A204.1 (cell line): ENCODE measurements at regions not wholly inside any gene's neighbourhood (a gene's known extent, or its start where the extent isn't known, plus 50 kb on each side); places are given as distances from the start of the nearest gene placed in this dataset.
A peak's percentile ranks its signal among the peaks of the same experiment; 100 is the strongest.

Source experiments
- FAIRE-seq: peaks from 2 replicates; lab custom pipeline; 2012; peaks lifted over from hg19 to GRCh38; lab: Jason Lieb, UNC

DNA sequence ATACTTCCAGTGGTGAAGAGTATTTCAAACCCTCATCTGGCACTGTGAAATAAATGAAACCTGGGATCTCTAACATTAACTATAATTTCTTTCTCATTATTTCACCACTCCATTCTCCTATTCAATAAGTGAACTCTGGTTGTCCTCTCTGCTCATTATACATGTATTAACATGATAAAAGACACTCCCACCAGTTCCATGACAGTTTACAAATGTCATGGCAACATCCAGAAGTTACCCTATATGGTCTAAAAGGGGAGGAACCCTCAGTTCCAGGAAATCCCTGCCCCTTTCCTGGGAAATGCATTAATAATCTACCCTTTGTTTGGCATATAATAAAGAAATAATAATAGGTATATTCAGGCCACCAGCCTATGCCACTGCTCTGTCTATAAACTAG is 62.7 kb upstream of the BRINP3 start:
- no peak for FAIRE-seq

DNA sequence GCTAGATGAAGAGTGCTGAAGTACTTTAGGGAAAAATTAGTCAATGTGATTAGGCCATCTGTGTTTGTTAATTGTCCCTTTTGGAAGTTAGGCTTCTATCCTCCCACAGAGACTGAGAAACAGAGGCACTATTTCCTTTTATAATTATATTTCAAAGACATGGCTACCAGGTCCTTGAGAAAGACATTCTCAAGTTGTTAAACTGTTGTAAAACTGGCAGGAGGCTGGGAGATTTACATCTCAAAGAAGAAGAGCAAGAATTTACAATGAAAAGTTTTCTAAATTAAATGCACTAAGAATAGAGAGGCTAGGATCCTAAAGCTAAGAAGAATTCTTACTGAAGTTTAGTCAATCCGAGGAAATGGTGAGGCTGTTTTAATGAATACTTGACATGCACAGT is 74.0 kb upstream of the BRINP3 start:
- FAIRE-seq = no peak

DNA sequence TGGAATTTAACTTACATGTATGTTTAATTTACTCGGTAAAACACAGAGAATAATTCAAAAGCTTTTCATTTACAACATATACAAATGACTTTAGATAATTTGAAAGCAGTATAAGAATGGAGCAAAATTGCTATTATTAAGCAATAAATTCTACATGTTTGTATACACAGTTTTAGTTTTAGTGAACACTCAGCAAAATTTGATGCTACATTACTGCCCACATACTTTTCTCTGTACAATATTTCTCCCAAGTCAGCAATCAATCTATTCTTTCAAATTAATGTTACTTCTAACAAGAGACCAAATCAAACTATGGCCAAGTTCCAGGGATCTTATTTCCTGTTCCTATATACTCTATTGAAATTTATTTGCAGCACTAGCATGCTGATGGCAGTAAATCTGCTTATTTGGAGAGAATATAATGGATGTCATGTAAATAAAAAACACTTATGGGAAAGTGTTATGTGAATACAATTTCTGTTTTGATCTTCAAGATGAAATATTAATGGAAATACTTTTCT is 82.6 kb upstream of the BRINP3 start:
- no peak for FAIRE-seq

DNA sequence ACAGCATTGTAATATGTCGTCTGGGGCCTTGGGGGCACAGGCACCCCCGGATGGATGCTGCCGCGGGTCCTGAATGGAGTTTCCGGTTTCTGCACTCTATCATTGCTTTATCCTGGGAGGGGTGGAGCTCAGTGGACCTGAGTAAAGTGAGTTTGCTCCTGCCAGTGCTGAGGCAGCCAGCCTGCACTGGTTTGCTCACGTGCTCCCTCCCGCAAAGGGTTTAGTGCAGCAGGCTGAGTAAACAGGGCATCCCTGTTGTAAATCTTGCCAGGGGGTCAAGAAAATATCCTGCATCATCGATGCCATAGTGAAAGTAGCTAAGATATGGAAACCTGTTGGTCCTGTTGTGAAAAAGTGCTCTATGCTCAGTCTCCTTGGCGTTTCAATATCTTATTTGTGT is 85.6 kb upstream of the BRINP3 start:
- no peak for FAIRE-seq

DNA sequence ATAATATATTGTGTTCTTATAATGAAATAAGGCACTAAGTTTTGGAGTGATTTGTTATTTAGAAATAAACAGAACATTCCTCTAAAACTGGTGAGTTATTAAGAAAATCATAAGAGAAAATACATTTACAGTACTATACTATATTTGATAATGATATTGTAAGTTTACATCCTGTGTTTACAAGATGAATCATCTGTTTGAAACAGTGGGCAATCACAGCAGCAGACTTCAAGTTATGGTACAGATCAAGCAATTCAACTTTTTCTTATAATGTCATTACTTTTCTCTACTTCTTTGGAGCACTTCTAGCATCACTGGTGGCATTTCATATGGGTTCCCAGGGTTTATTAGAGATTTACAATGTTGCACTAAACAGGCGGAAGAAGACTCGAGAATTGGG is 86.5 kb upstream of the BRINP3 start:
- no peak for FAIRE-seq

DNA sequence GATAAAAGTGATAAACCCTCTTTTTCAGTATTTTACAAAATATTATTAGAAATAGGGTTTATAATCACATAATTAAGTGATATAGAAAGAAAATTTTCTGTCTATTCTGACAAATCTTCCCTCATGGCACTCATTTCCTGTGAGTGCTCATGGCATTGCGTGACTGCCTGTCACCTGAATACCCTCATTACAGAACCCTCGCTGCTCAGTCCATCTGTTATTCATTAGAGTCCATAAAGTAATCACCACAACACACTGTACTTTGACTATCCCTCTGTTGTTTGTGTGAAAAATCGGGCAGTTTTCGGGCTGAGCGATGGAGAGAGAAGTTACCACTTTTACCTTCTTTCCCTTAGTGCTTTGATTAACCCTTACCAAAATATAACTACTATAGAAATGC is 100.4 kb upstream of the BRINP3 start:
- FAIRE-seq = no peak

DNA sequence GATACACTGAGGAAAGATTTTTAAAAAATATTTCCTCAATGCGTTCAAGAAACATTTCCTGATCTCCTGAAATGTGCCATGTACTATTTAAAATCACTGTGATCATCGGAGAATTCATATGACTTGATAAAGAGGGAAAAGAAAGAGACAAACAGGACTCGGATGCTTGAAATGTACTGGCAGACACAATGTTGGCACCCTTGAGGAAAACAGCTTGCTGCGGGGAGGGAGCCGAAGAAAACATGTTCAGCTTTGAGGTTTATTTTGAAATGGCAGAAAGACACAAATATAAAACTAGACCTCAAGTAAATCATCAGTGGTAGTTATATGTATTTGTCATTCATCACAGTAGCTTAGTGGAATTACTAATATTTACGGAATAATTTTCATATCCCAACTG is 100.9 kb upstream of the BRINP3 start:
- FAIRE-seq = no peak

DNA sequence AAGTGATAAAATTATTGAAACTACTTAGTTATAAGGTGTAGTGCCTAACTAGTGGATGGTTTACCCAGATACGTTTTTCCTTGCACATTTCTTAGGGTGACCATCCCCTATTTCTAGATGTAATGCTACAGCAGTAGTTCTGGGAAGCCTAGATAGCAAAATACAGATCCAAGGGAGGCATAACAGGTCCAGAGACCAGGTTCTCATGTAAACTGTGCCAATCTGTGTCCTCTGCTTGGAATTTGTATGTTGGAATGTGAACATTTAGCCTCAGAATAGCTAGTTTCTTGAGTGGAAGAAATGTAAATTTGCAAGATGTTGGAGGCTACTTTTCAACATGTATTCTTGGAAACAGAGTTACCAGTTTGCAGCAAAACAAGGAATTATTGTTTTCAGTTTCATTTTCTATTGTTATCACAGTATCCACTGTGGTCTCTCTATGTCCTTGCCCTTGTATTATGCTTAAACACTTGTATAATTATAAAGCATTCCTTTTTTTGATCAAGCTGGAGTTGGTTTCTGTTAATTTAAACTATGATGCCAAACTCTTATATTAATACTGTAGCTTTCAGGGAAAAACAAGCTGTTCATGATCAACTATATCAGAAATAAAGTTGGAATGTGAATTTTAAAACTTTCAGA is 102.0 kb upstream of the BRINP3 start:
- FAIRE-seq = no peak

DNA sequence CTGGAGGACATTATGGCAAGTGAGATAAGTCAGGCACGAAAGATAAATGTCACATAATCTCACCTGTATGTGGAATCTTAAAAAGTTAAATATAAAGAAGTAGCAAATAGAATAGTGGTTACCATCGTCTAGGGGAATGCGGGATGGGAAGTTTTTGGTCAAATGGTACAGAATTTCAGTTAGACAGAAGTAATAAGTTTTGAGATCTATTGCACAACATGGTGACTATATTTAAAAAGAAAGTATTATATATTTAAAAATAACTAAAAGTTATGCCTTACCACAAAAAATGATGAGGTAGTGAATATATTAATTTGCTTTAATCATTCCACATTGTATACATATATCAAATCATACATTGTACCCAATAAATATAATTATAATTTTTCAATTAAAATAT is 106.2 kb upstream of the BRINP3 start:
- peak; percentile 97 for FAIRE-seq

DNA sequence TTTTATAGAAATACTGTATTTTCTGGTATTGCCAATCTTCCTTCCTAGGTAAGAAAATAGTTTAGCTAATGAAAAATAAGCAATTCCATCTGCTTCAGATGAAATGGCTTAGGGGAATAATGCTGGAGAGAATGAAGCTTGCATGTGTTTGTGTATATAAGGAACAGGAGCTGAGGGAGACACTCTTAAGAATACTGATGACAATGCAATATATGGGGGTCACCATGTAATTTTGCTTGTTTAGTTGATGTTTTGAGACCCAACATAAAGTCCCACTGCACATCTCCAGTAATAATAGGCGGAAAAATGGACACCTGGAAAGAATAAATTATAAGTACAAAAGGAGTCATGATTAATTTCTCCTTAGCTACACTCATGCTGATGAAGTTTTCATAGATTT is 110.8 kb upstream of the BRINP3 start:
- no peak for FAIRE-seq

DNA sequence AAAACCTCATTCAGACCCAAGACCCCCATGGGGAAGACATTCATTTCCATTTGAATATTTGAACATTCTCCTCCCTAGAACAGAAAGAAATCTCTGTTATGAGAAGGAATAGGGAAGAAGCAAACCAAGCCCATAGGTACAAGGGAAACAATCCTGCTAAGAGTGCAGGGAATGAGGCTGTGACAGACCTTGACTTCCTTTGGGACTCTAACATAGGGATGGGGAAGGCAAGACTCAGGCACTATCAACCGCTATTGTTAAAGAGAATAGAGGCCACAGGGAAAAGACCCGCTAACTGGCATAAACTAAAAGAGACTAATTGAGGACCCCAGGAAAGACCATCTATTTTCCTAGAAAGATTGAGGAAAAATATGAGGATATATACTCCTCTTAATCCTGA is 117.8 kb upstream of the BRINP3 start:
- no peak for FAIRE-seq

DNA sequence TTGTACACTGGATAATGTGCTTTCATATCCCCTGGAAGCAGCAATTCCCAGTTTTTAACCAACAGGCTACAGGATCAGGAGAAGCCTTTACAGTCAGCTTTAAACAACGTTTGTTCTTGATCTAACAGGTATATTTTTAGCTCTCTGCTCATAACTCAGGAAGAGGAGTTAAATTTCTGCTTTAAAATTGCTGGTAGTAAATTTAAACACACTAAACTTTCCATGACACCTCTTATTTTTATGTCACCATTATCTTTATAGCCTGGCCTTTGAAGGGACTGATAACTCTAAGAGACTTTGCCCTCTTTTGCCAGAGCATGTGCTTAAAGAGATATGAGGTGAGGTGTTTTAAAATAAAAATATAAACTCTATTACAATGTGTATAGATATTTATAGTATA is 119.6 kb upstream of the BRINP3 start:
- FAIRE-seq = no peak

DNA sequence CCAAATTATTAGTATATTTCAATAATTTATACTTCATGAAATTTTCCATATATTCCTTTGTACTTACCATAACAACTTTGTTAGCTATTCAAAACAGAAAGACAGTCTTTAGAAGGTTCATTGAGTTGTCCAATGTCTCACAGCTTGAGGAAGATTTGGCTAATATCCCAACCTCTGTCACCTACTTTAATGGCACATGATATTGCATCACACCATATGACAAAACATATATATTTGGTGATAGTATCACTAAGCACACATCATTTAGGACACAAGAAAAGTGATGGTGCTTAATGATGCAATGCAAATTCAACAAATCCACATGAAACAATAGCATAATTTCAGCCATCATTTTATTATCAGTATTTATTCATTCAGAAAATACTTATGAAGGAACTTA is 122.0 kb upstream of the BRINP3 start:
- FAIRE-seq = no peak

DNA sequence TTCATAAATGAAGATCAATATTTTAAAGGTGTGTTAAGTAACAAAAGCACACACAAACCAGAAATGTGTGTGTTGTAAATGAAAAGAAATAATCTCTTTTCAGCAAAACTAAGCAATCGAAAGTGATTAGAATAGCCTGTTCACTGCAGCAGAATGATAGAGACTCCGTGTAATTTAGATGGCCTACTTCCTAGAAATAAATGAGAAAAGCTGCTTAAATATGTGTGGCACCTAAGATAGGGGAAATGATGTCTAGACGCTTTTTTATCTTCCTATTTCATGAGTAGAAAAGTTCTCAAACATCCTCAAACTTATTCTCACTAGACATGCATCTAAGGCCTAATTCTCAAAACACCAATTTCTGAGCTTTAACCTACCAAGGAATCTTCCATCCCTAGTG is 124.7 kb upstream of the BRINP3 start:
- no peak for FAIRE-seq

DNA sequence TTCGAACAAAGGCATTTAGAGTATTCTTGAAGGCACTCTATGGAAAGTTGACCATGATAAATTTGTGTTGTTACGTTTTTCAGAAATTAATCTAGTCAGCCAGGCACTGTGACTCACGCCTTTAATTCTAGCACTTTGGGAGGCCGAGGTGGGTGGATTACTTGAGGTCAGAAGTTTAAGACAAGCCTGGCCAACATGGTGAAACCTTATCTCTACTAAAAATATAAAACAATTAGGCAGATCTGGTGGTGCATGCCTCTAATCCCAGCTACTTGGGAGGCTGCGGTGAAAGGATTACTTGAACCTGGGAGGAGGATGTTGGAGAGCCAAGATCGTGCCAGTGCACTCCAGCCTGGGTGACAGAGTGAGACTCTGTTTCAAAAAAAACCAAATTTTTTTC is 130.6 kb upstream of the BRINP3 start:
- no peak for FAIRE-seq

DNA sequence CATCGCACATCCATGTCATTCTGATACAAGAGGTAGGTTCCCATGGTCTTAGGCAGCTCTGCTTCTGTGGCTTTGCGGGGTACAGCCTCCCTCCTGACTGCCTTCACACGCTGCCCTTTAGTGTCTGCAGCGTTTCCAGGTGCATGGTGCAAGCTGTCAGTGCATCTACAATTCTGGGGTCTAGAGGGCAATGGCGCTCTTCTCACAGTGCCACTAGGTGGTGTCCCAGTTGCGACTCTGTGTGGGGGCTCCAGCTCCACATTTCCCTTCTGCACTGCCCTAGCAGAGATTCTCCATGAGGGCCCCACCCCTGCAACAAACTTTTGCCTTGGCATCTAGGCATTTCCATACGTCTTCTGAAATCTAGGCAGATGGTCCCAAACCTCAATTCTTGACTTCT is 138.2 kb upstream of the BRINP3 start:
- no peak for FAIRE-seq

DNA sequence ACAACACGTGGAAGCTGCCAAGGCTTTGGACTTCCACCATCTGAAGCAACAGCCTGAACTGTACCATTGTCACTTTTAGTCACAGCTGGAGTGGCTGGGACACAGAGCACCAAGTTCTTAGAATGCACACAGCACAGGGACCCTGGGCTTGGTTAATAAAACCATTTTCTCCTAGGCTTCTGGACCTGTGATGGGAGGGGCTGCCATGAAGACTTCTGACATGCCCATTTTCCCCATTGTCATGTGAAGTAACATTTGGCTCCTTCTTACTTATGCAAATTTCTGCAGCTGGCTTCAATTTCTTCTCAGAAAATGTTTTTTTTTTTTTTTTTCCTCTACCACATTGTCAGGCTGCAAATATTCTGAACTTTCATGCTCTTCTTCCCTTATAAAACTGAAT is 138.6 kb upstream of the BRINP3 start:
- FAIRE-seq = no peak

DNA sequence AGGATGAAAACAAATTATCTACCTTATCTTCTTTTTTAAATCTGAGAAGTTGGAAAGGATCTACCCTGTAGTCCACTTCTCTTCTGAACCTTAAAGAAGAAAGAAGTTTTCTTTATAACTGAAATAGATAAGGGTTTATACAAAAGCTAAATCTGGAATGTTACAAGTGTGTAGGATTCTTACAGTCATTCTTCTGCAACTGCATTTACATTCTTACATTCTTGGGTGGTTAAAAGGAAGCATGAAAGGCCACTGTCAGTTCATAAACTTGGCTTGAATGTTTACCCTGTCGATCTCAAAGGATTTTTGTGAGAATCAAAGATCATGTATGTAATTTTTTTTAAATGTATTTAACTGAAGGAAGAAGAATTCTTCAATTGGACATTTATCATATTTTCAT is 142.1 kb upstream of the BRINP3 start:
- no peak for FAIRE-seq

DNA sequence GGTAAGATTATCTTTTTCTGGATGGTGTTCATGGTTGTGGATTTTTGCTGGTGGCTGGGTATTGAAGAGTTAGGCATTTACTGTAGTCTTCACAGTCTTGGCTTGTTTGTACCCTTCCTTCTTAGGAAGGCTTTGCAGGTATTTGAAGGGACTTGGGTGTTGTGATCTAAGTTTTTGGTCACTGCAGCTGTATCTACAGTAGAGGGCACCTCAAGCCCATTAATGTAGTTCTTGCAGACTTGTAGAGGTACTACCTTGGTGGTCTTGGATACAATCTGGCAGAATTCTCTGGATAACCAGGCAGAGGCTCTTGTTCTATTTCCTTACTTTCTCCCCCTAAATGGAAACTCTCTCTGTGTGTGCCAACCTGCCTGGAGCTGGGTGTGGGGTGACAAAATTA is 155.8 kb upstream of the BRINP3 start:
- FAIRE-seq = no peak

DNA sequence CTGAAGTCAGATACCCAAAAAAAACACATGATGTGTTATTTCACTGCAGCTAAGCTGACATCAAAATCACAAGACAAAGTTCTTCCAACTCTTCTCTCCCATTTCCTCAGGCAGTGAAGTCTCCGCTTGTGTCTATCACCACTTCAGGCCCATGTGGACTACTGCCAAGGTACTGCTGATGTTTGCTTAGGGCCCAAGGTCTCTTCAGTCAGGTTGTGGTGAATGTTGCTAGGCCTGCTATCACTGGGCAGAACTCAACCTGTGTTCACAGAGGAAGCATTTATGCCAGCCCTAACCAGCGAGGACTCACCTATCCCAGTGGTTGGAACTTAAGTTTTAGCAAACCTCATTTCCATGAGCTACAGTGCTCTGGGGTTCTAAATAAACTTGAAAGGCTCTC is 156.5 kb upstream of the BRINP3 start:
- no peak for FAIRE-seq

DNA sequence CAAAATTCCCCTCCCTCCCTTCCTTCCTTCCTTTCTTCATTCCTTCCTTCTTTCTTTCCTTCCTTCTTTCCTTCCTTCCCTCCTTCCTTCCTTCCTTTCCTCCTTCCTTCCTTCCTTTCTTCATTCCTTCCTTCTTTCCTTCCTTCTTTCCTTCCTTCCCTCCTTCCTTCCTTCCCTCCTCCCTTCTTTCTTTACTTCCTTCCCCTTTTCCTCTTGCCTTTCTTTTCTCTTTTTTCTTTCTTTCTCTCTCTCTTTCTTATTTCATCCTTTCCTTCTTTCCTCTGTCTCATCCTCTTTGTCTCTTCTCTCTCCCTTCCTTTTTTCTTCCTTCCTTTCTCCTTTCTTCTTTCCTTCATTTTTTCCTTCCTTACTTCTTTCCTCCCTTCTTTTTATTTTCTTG is 171.9 kb upstream of the BRINP3 start:
- no peak for FAIRE-seq

DNA sequence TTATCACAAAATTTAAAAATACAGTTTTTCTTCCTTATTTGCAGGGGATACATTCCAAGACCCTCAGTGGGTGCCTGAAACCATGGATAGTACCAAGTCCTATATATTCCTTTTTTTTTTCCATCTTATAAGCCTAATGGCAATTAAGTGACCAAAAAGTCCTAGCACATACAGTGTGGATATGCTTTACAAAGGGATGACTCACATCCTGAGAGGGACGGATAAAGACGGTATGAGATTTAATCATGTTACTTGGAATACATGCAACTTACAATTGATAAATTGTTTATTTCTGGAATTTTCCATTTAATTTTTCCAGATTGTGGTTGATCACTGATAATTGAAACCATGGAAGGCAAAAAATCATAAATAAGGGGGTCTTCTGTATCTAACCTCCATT is 181.2 kb upstream of the BRINP3 start:
- FAIRE-seq = no peak

DNA sequence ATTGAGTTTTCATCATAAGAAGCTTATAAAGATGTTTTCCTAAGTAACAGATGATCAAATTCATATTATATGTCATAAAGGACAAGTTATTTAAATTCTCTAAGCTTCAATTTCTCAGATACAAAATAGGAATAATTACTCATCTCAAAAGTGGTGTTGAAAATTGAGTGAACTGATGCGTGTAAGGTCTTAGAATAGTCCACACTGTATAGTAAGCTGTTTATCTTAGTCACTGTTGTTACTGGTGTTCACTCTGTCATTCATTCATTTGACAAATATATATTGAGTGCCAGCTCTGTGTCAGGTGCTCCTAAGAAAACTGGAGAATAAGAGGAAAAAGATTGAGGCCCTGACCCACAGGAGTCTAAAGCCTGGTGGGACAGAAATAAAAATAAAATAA is 186.3 kb upstream of the BRINP3 start:
- FAIRE-seq = no peak

DNA sequence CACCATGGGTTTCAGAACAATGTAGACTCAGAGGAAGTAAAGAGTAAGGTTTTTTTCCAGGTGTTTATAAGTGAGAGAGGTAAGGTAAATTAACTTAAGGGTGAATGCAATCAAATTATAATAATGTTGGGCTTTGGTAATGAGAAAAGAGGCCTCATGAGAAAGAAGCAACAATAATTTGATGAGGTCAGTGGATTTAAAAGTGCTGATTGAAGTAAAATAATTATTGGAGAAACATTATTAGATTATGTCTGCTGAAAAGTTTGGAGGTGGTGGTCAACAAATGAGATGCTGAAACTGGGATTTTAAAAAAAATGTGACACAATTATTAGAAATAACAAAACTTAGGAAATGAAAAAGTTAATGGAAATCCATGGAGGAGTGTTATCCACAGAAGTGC is 187.4 kb upstream of the BRINP3 start:
- FAIRE-seq = no peak

DNA sequence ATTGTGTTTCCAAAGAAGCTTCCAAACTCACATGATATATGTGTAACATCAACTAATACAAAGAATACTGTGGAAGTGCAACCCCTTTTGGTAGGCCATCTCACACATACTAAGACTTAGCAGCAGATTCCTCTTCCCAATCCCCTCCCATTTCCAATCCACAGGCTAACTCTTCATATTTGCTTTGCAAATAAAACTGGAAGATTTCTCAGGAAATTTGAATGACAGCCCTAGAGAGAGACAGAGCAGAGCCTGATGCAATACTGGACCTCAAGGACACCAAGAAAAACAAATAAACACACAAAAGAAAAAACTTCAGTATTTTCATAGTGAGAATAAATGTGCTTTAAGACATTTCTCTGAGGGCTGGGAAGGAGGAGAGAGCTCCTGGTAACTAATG is 190.2 kb upstream of the BRINP3 start:
- FAIRE-seq = no peak
